Calu3 (cell line): ENCODE measurements at regions not wholly inside any gene's neighbourhood (a gene's known extent, or its start where the extent isn't known, plus 50 kb on each side); places are given as distances from the start of the nearest gene placed in this dataset.

ENCODE experiments used
- BruUV-seq: library from RNA; stranded (reverse); fragments of 400-500 nt; replicated peaks from 2 replicates; lab custom pipeline; 2021; lab: Mats Ljungman, UMichigan
- CTCF ChIA-PET: fragments of 300-600 bp; sonication (Branson Sonifier 250); formaldehyde crosslinking; loops from one replicate; lab custom pipeline; 2022; ENCODE audit warnings: antibody characterized with exemption; lab: Charles Lee
- DNase-seq: peaks from one replicate; pipeline ENCODE4 v3.0.0; 2022
- H3K27ac Mint-ChIP-seq: one replicate; pipeline ENCODE4 v1.8.0; 2022; ENCODE audit warnings: mixed read lengths; ENCODE audit not compliant: unreplicated experiment
- H3K27me3 Mint-ChIP-seq: one replicate; pipeline ENCODE4 v1.8.0; 2022; ENCODE audit warnings: mixed read lengths; ENCODE audit not compliant: unreplicated experiment
- H3K36me3 Mint-ChIP-seq: one replicate; pipeline ENCODE4 v1.8.0; 2022; ENCODE audit warnings: mild to moderate bottlenecking, moderate library complexity, mixed read lengths; ENCODE audit not compliant: insufficient read depth, unreplicated experiment
- H3K4me1 Mint-ChIP-seq: one replicate; pipeline ENCODE4 v1.8.0; 2022; ENCODE audit warnings: mild to moderate bottlenecking, low read depth, mixed read lengths; ENCODE audit not compliant: unreplicated experiment
- H3K4me3 Mint-ChIP-seq: one replicate; pipeline ENCODE4 v1.8.0; 2022; ENCODE audit warnings: mild to moderate bottlenecking, low read depth, moderate library complexity, mixed read lengths; ENCODE audit not compliant: unreplicated experiment
- H3K9me3 Mint-ChIP-seq: one replicate; pipeline ENCODE4 v1.8.0; 2022; ENCODE audit warnings: low read depth, mixed read lengths; ENCODE audit not compliant: unreplicated experiment
- CTCF ChIP-seq: fragments of 200-600 bp; IDR thresholded peaks from one replicate; pipeline ENCODE4 v1.8.0; 2022; ENCODE audit warnings: antibody characterized with exemption; ENCODE audit not compliant: unreplicated experiment
- intact Hi-C: fragments of 100-400 bp; cut with micrococcal nuclease; formaldehyde crosslinking; loops from one replicate; pipeline ENCODE4 v1.10.0; 2022; ENCODE audit not compliant: unreplicated experiment

- no peak for DNase-seq
Observed at GRCh38 chr5:167565189-167565954, 726.1 kb upstream of the WWC1 start.

GRCh38 chr5:167570431-167570830 lies 721.0 kb upstream of the WWC1 start:
- Mint-ChIP-seq H3K4me3 (no peak overlapping the region), H3K9me3 (no peaks in the 10 kb centered on the region), H3K4me1 (peaks cover 27% of the 10 kb centered on the region), H3K27me3 (peaks cover 59% of the 10 kb centered on the region), H3K27ac (no peak overlapping the region), H3K36me3 (no peaks in the 10 kb centered on the region)
- no peak for TF ChIP-seq CTCF
- CTCF ChIA-PET, result no interaction called here
- no TSS peak for BruUV-seq
- intact Hi-C loops, result no loop called here
- DNase-seq, result no peak

More at GRCh38 chr5:167565189-167565954, 726.1 kb upstream of the WWC1 start:
- BruUV-seq, result no TSS peak
- Mint-ChIP-seq H3K4me1 (peaks cover 6% of the 10 kb centered on the region), H3K27ac (no peak overlapping the region), H3K27me3 (peaks cover 58% of the 10 kb centered on the region), H3K4me3 (no peak overlapping the region), H3K9me3 (no peaks in the 10 kb centered on the region), H3K36me3 (no peaks in the 10 kb centered on the region)
- intact Hi-C loops, result loop anchor here (2.0 to 10.0 kb wide), 5 partner anchors 201 to 1935 kb away; no protein-coding TSS in a partner anchor
- CTCF ChIA-PET, result interaction anchor here (0.6 to 1.6 kb wide), 3 partner anchors 303 to 517 kb away, joined by 3 to 8 read pairs (median 5); no protein-coding TSS in a partner anchor
- TF ChIP-seq CTCF, result no peak

- Mint-ChIP-seq H3K27me3 (peaks cover 73% of the 10 kb centered on the region), H3K9me3 (no peaks in the 10 kb centered on the region), H3K4me3 (no peak overlapping the region), H3K36me3 (no peaks in the 10 kb centered on the region), H3K4me1 (peaks cover 30% of the 10 kb centered on the region), H3K27ac (no peak overlapping the region)
- intact Hi-C loops, result no loop called here
- BruUV-seq, result no TSS peak
- CTCF ChIA-PET, result no interaction called here
- TF ChIP-seq CTCF, result no peak
- DNase-seq, result no peak
Observed at GRCh38 chr5:167571824-167572223, 719.6 kb upstream of the WWC1 start.

GRCh38 chr5:167573370-167574127 lies 717.9 kb upstream of the WWC1 start:
- CTCF ChIA-PET, result interaction anchor here (0.7 kb wide), 2 partner anchors 14 to 247 kb away, joined by 3 to 6 read pairs; no protein-coding TSS in a partner anchor
- peaks cover 90% of the 10 kb centered on the region for H3K27me3 Mint-ChIP-seq
- BruUV-seq, result no TSS peak
- H3K4me1 Mint-ChIP-seq, result peaks cover 35% of the 10 kb centered on the region
- H3K27ac Mint-ChIP-seq, result no peak overlapping the region
- H3K4me3 Mint-ChIP-seq, result peak overlapping the region; percentile 14
- no peaks in the 10 kb centered on the region for H3K36me3 Mint-ChIP-seq
- DNase-seq, result peak; percentile 6
- intact Hi-C loops, result no loop called here
- H3K9me3 Mint-ChIP-seq, result no peaks in the 10 kb centered on the region
- TF ChIP-seq CTCF, result no peak
